ENCODE measurements at regions not wholly inside any gene's neighbourhood (a gene's known extent, or its start where the extent isn't known, plus 50 kb on each side); places are given as distances from the start of the nearest gene placed in this dataset.
"Not testable (repeated sequence)": the region's sequence is repeated elsewhere in the genome, so short reads cannot be mapped to it uniquely, and the experiment has no call there.

- DNase-seq: no peak
Observed at GRCh38 chr5:165370233-165370632, 1864.8 kb downstream of the MAT2B start.

GRCh38 chr5:165370794-165371193 is 1865.4 kb downstream of the MAT2B start:
- DNase-seq: no peak

- no peak for DNase-seq
Observed at GRCh38 chr5:165375201-165375600, 1869.8 kb downstream of the MAT2B start.

- DNase-seq: peak; percentile 70
Observed at GRCh38 chr5:165393839-165394238, 1888.4 kb downstream of the MAT2B start.

GRCh38 chr5:165397516-165397915 is 1892.1 kb downstream of the MAT2B start:
- DNase-seq: no peak

GRCh38 chr5:165400086-165400485 is 1894.7 kb downstream of the MAT2B start:
- no peak for DNase-seq

GRCh38 chr5:165404917-165405316 is 1899.5 kb downstream of the MAT2B start:
- no peak for DNase-seq

- no peak for DNase-seq
Observed at GRCh38 chr5:165405340-165405739, 1899.9 kb downstream of the MAT2B start.

- DNase-seq: no peak
Observed at GRCh38 chr5:165407352-165407751, 1901.9 kb downstream of the MAT2B start.

- no peak for DNase-seq
Observed at GRCh38 chr5:165410476-165410875, 1905.1 kb downstream of the MAT2B start.

GRCh38 chr5:165411532-165411931 is 1906.1 kb downstream of the MAT2B start:
- DNase-seq: not testable (repeated sequence)

GRCh38 chr5:165420493-165420892 is 1915.1 kb downstream of the MAT2B start:
- no peak for DNase-seq

GRCh38 chr5:165423697-165424299 is 1918.4 kb downstream of the MAT2B start:
- DNase-seq: no peak

- peak; percentile 70 for DNase-seq
Observed at GRCh38 chr5:165425594-165425993, 1920.2 kb downstream of the MAT2B start.

GRCh38 chr5:165448753-165449152 is 1943.3 kb downstream of the MAT2B start:
- DNase-seq: peak; percentile 18

GRCh38 chr5:165457859-165458481 is 1952.6 kb downstream of the MAT2B start:
- DNase-seq: peak; percentile 80

- no peak for DNase-seq
Observed at GRCh38 chr5:165459232-165459631, 1953.8 kb downstream of the MAT2B start.

GRCh38 chr5:165460911-165461310 is 1955.5 kb downstream of the MAT2B start:
- no peak for DNase-seq

GRCh38 chr5:165477546-165477945 is 1972.1 kb downstream of the MAT2B start:
- DNase-seq: no peak

GRCh38 chr5:165495829-165496380 is 1990.5 kb downstream of the MAT2B start:
- DNase-seq: peak; percentile 68

- DNase-seq: peak; percentile 90
Observed at GRCh38 chr5:165497707-165498106, 1992.3 kb downstream of the MAT2B start.

GRCh38 chr5:165502893-165503691 is 1997.7 kb downstream of the MAT2B start:
- peak; percentile 72 for DNase-seq

GRCh38 chr5:165504674-165505073 is 1999.3 kb downstream of the MAT2B start:
- DNase-seq: no peak

GRCh38 chr5:165508286-165508685 is 2002.9 kb downstream of the MAT2B start:
- peak; percentile 66 for DNase-seq
